ENCODE measurements at regions not wholly inside any gene's neighbourhood (a gene's known extent, or its start where the extent isn't known, plus 50 kb on each side); places are given as distances from the start of the nearest gene placed in this dataset.

DNA sequence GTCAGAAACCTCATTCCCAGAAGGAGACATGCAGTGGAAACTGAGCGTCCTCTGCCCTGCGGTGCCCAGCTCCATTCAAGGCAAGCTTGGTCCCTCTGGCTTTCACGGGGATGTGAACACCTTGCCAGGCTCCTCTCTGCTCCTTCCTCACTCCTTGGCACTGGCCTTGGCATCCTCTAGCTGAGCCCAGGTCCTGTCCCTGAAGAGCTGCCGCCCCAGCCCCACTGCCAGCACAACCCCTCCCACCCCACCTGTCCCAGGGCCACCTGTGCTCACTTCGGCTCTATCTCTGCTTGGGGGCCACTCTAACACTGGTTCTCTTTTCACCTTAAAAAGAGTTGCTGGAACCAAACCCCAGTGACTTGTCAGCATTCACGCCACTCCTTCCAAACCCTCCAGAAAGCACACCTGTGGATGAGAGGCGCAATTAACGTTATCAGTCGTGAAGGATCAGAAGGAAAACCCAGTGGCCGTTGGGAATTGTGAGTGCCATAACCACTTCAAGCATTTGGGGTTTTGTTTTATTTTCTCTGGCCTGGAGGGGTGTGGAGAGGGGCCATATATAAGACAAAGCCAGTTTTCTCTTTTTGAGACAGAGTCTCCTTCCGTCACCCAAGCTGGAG, 103.7 kb downstream of the AXIN2 start:
- H4K20me1 ChIP-seq (replicated peaks; ENCODE audit: control insufficient read depth, insufficient read depth, low read length): no peaks in the 10 kb centered on the region
- H3K79me2 ChIP-seq (ENCODE audit: control insufficient read depth, insufficient read depth, low read length): no peaks in the 10 kb centered on the region
- H3K36me3 ChIP-seq (ENCODE audit: control insufficient read depth, insufficient read depth, low read length): no peaks in the 10 kb centered on the region
- no peaks in the 10 kb centered on the region for H3K9me1 ChIP-seq (ENCODE audit: control insufficient read depth, insufficient read depth, low read length)
- H2AFZ ChIP-seq (ENCODE audit: low read depth, low read length): no peak overlapping the region
- FAIRE-seq: no peak
- no peak for ATAC-seq
- no peaks in the 10 kb centered on the region for H3K4me1 ChIP-seq (replicated peaks in 1 of 2; ENCODE audit: control insufficient read depth in 2 of 2, insufficient read depth in 2 of 2, low read length in 2 of 2)
- DNase-seq (ENCODE audit: extremely low read depth in 1 of 4, low spot score in 3 of 4): no peak
- in situ Hi-C loops (cut with MboI): no loop called here
- peaks cover 4 to 24% of the 10 kb centered on the region in 2 experiments; a peak in 3 of 5 replicates for H3K27me3 ChIP-seq (ENCODE audit: control insufficient read depth in 2 of 2, insufficient read depth in 2 of 2, low read length in 2 of 2)
- H3K9ac ChIP-seq (ENCODE audit: insufficient read depth in 1 of 2, low read depth in 2 of 2, low read length in 2 of 2): no peak overlapping the region
- no peak overlapping the region for H3K4me2 ChIP-seq (ENCODE audit: insufficient read depth, low read length)
- H3K27ac ChIP-seq (ENCODE audit: extremely low read depth, low read depth, low read length): no peak overlapping the region
- no TSS peak for BruUV-seq (replicated peaks)
- no peak overlapping the region for H3K4me3 ChIP-seq
- TF ChIP-seq ZNF586 (CRISPR knock-in tag; conservative IDR thresholded peaks at IDR 0.05) (no peak), HLTF (IDR thresholded peaks at IDR 0.05) (no peak), SPI1 (IDR thresholded peaks at IDR 0.05; ENCODE audit: borderline replicate concordance, low read depth, low read length) (no peak), ZNF197 (CRISPR knock-in tag; IDR thresholded peaks at IDR 0.05; ENCODE audit: low read depth) (no peak), NUFIP1 (IDR thresholded peaks at IDR 0.05; ENCODE audit: partially characterized antibody) (no peak), EZH2 (IDR thresholded peaks at IDR 0.05; ENCODE audit: borderline replicate concordance, low read depth, low read length) (no peak), ZNF408 (CRISPR knock-in tag; IDR thresholded peaks at IDR 0.05; ENCODE audit: low read depth) (no peak), BHLHE40 (IDR thresholded peaks at IDR 0.05; ENCODE audit: low read length) (no peak), ZNF699 (CRISPR knock-in tag; IDR thresholded peaks at IDR 0.05; ENCODE audit: insufficient replicate concordance) (no peak), MAFG (tag; conservative IDR thresholded peaks at IDR 0.05) (no peak), TRIM28 (IDR thresholded peaks at IDR 0.05) (no peak), HDAC1 (IDR thresholded peaks at IDR 0.05) (no peak), ZC3H8 (IDR thresholded peaks at IDR 0.05) (no peak)
- TF ChIP-seq, protein P1, sequence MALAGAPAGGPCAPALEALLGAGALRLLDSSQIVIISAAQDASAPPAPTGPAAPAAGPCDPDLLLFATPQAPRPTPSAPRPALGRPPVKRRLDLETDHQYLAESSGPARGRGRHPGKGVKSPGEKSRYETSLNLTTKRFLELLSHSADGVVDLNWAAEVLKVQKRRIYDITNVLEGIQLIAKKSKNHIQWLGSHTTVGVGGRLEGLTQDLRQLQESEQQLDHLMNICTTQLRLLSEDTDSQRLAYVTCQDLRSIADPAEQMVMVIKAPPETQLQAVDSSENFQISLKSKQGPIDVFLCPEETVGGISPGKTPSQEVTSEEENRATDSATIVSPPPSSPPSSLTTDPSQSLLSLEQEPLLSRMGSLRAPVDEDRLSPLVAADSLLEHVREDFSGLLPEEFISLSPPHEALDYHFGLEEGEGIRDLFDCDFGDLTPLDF (CRISPR knock-in tag; IDR thresholded peaks at IDR 0.05): no peak
- TF ChIP-seq, protein P2, sequence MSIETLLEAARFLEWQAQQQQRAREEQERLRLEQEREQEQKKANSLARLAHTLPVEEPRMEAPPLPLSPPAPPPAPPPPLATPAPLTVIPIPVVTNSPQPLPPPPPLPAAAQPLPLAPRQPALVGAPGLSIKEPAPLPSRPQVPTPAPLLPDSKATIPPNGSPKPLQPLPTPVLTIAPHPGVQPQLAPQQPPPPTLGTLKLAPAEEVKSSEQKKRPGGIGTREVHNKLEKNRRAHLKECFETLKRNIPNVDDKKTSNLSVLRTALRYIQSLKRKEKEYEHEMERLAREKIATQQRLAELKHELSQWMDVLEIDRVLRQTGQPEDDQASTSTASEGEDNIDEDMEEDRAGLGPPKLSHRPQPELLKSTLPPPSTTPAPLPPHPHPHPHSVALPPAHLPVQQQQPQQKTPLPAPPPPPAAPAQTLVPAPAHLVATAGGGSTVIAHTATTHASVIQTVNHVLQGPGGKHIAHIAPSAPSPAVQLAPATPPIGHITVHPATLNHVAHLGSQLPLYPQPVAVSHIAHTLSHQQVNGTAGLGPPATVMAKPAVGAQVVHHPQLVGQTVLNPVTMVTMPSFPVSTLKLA (conservative IDR thresholded peaks at IDR 0.05): no peak
- intact Hi-C loops (cut with micrococcal nuclease): no loop called here
- 0% methylated on average over 11 of the region's 11 CpGs for WGBS (ENCODE audit: insufficient coverage, low coverage, missing lambda C conversion rate)
- H3K9me3 ChIP-seq (replicated peaks; ENCODE audit: control insufficient read depth, insufficient read depth, low read depth, low read length): no peaks in the 10 kb centered on the region
- POLR2A ChIA-PET: no interaction called here
- CTCF ChIA-PET (ENCODE audit: low intra/inter-chr PET ratio): no interaction called here
